ENCODE measurements at regions not wholly inside any gene's neighbourhood (a gene's known extent, or its start where the extent isn't known, plus 50 kb on each side); places are given as distances from the start of the nearest gene placed in this dataset.

GRCh38 chr5:10138395-10139057 is 111.2 kb downstream of the ATPSCKMT start:
- no peak for DNase-seq (ENCODE audit: low read depth, low spot score)
- in situ Hi-C loops (cut with HindIII; ENCODE audit: low sequenced_read_pairs) = no loop called here
- TF ChIP-seq, protein P1, sequence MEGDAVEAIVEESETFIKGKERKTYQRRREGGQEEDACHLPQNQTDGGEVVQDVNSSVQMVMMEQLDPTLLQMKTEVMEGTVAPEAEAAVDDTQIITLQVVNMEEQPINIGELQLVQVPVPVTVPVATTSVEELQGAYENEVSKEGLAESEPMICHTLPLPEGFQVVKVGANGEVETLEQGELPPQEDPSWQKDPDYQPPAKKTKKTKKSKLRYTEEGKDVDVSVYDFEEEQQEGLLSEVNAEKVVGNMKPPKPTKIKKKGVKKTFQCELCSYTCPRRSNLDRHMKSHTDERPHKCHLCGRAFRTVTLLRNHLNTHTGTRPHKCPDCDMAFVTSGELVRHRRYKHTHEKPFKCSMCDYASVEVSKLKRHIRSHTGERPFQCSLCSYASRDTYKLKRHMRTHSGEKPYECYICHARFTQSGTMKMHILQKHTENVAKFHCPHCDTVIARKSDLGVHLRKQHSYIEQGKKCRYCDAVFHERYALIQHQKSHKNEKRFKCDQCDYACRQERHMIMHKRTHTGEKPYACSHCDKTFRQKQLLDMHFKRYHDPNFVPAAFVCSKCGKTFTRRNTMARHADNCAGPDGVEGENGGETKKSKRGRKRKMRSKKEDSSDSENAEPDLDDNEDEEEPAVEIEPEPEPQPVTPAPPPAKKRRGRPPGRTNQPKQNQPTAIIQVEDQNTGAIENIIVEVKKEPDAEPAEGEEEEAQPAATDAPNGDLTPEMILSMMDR (IDR thresholded peaks at IDR 0.05; ENCODE audit: low read depth, low read length) = no peak
- no peak overlapping the region for H3K4me3 ChIP-seq (ENCODE audit: low read depth, low read length)

- no peak overlapping the region for H3K4me3 ChIP-seq (ENCODE audit: low read depth, low read length)
- no peak for DNase-seq (ENCODE audit: low read depth, low spot score)
- in situ Hi-C loops (cut with HindIII; ENCODE audit: low sequenced_read_pairs) = no loop called here
- TF ChIP-seq, protein P1 (IDR thresholded peaks at IDR 0.05; ENCODE audit: low read depth, low read length) = no peak
These were observed 115.9 kb downstream of the ATPSCKMT start for GRCh38 chr5:10133830-10134229.

DNA sequence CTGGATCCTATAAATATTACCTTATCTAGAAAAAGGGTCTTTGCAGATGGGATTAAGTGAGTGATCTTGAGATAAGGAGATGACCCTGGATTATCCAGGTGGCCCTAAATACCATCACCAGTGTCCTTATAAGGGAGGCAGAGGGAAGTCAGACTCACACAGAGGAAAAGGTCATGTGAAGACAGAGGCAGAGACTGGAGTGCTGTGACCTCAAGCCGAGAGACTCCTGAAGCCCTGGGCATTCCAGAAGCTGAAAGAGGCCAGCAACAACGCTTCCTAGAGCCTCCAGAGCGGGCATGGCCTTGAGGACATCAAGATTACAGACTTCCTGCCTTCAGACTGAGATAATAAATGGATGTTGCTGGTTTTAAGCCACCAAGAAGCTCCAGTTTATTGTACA is 118.8 kb downstream of the ATPSCKMT start:
- H3K4me3 ChIP-seq (ENCODE audit: low read depth, low read length) = no peak overlapping the region
- DNase-seq (ENCODE audit: low read depth, low spot score) = no peak
- TF ChIP-seq, protein P1 (IDR thresholded peaks at IDR 0.05; ENCODE audit: low read depth, low read length) = no peak
- in situ Hi-C loops (cut with HindIII; ENCODE audit: low sequenced_read_pairs) = no loop called here

DNA sequence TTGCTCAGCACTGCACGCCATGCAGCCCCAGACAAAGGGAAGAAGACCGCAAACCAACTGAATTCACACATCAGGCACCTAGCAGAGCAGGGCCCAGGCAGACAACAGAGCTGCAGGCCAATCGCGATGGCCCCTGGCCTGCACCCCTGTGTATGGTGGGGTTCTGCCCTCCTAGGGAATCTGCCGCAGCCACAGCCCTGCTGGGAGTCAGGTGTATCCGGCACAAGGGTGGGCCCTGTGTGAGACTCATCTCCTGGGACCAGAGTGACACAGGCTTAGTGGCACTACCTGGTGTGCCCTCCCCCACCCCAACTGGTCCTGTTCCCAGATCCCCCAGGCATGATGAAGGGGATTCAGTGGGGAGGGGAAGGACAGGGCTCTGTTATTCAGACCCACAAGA is 122.8 kb downstream of the ATPSCKMT start:
- no peak overlapping the region for H3K4me3 ChIP-seq (ENCODE audit: low read depth, low read length)
- TF ChIP-seq, protein P1 (IDR thresholded peaks at IDR 0.05; ENCODE audit: low read depth, low read length) = no peak
- no peak for DNase-seq (ENCODE audit: low read depth, low spot score)
- in situ Hi-C loops (cut with HindIII; ENCODE audit: low sequenced_read_pairs) = no loop called here

- in situ Hi-C loops (cut with HindIII; ENCODE audit: low sequenced_read_pairs) = no loop called here
- DNase-seq (ENCODE audit: low read depth, low spot score) = no peak
- TF ChIP-seq, protein P1 (IDR thresholded peaks at IDR 0.05; ENCODE audit: low read depth, low read length) = no peak
- no peak overlapping the region for H3K4me3 ChIP-seq (ENCODE audit: low read depth, low read length)
These were observed 124.6 kb downstream of the ATPSCKMT start for GRCh38 chr5:10125116-10125515.

DNA sequence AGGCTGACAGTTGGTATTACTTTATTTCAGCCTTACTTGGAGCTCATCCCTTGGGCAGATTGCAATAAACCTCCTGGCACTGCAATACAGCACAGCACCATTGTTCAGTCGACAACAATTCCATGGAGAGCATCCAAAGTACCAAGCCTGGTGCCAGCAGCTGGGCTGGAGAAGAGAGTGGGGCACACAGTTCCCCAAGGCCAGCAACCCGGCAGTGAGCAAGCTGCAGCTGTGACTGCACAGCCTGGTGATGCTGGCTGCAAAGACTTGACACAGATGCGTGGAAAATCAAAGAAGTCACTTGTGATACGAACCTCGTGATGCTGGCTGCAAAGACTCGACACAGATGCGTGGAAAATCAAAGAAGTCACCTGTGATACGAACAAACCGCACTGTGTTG is 125.4 kb downstream of the ATPSCKMT start:
- DNase-seq (ENCODE audit: low read depth, low spot score) = no peak

More for the DNA sequence above, 125.4 kb downstream of the ATPSCKMT start:
- TF ChIP-seq, protein P1 (IDR thresholded peaks at IDR 0.05; ENCODE audit: low read depth, low read length) = no peak
- in situ Hi-C loops (cut with HindIII; ENCODE audit: low sequenced_read_pairs) = no loop called here
- no peak overlapping the region for H3K4me3 ChIP-seq (ENCODE audit: low read depth, low read length)

Measured in astrocyte of the spinal cord (primary cell).